ENCODE measurements at regions not wholly inside any gene's neighbourhood (a gene's known extent, or its start where the extent isn't known, plus 50 kb on each side); places are given as distances from the start of the nearest gene placed in this dataset.

DNA sequence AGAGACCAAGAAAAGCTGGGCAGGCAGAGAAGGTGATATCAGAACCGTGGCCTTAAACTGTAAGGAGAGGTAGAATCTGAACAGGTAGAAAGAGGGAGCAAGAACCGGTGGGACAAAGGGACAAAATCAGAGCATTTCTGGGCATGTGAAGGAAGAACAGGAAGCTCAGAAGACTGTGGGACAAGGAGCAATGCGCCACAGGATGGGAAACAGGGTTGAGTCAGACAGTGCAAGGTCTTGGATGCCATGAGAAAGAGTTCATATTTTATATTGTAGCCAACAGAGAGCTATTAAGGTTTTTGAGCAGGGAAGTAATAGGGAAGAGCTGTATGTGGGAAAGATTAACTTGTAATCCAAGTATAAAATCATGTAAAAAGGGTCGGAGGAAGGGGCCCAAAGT is 106.4 kb upstream of the UGP2 start:
- no peak for TF ChIP-seq CTCF (IDR thresholded peaks at IDR 0.05; ENCODE audit: borderline replicate concordance, extremely low read depth, low read length, poor library complexity, severe bottlenecking)
- TF ChIP-seq EZH2 (IDR thresholded peaks at IDR 0.05; ENCODE audit: borderline replicate concordance, low read depth, low read length, severe bottlenecking), result no peak
